Vagina (tissue), 2 donors: ENCODE measurements at regions not wholly inside any gene's neighbourhood (a gene's known extent, or its start where the extent isn't known, plus 50 kb on each side); places are given as distances from the start of the nearest gene placed in this dataset.

Experiments used
- DNase-seq, 2 donors: peaks; one replicate each; pipeline ENCODE4 v3.0.0-alpha.2; 2017; ENCODE audit errors: extremely low spot score in 2 of 2
- H3K27ac ChIP-seq: fragments of 200-600 bp; sonication (generic); one replicate; pipeline ENCODE4 v1.5.1; 2019
- H3K27me3 ChIP-seq: fragments of 200-600 bp; sonication (generic); one replicate; pipeline ENCODE4 v1.5.1; 2019
- H3K36me3 ChIP-seq, 2 donors: fragments of 200-600 bp; sonication (generic); one replicate each; pipeline ENCODE4 v1.5.1; 2017 to 2019
- H3K4me1 ChIP-seq: fragments of 200-600 bp; sonication (generic); one replicate; pipeline ENCODE4 v1.5.1; 2019
- H3K4me3 ChIP-seq, 2 donors: fragments of 200-600 bp; sonication (generic); 1 replicate in 1 of 2; 2 replicates in 1 of 2; pipeline ENCODE4 v1.5.1; 2016 to 2019
- H3K9me3 ChIP-seq: fragments of 200-600 bp; sonication (generic); one replicate; pipeline ENCODE4 v1.5.1; 2019
- POLR2A ChIP-seq, 2 donors: fragments of 450-650 bp; IDR thresholded peaks; one replicate each; pipeline ENCODE4 v1.6.1; 2017; ENCODE audit warnings: antibody characterized with exemption in 2 of 2, mild to moderate bottlenecking in 2 of 2, moderate library complexity in 2 of 2
- POLR2AphosphoS5 ChIP-seq, 2 donors: sonication (generic); formaldehyde crosslinking; IDR thresholded peaks; one replicate each; pipeline ENCODE4 v1.9.0; 2017; ENCODE audit warnings: antibody characterized with exemption in 2 of 2, mild to moderate bottlenecking in 2 of 2, low read depth in 1 of 2; ENCODE audit not compliant: insufficient read depth in 1 of 2
- intact Hi-C: fragments of 100-400 bp; cut with DNase I; formaldehyde crosslinking; loops from one replicate; pipeline ENCODE4 v1.15.1; 2023
- TF ChIP-seq, protein P1 (sequence below), 3 experiments: fragments of 450-650 bp in 2 of 3; fragments of 200-600 bp in 1 of 3; sonication (generic) in 1 of 3; IDR thresholded peaks; one replicate each; pipeline ENCODE4 v1.5.1; 2017 to 2019; ENCODE audit warnings: antibody characterized with exemption in 3 of 3, mild to moderate bottlenecking in 2 of 3, moderate library complexity in 2 of 3

DNA sequence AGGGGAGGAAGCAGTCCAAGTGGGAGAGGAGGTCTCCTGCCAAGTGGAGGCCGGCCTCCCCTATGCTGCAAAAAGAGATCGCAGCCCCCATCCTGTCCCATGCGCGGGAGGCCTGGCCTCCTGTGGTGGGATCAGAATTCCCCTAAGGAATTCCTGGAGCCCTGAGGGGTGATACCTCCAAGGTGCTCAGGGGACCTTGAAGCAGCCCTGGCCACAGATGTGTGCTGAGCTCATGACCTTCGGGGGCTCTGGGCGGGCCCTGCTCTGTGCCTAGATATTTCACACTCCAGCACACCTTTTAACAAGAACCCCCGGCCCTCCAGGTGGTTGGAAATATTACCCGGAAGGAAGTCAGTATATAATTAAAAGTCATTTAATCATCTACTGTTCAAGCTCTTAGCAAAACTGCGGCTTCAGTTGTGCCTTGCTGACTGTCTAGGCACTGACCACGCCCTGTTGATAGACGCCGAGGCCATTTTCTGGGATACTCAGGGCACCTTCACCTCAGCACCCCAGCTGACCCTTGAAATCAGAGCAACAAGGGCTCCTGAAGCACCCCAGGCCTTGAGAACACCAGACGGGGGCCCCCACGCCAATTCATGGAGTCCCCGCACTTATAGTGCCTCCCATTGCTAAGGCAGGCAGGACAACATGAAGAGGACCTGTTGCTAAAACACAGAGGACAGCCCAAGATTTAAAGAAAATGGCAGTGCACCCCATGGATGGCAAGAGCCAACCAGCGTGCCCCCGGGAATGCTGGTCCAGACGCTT, 119.1 kb downstream of the NDUFA10 start:
- peak; percentile 67 to 75 for DNase-seq
- TF ChIP-seq POLR2AphosphoS5 (IDR thresholded peaks at IDR 0.05; ENCODE audit: insufficient read depth in 1 of 2, low read depth in 1 of 2) (no peak), POLR2A (IDR thresholded peaks at IDR 0.05) (no peak)
- TF ChIP-seq, protein P1, sequence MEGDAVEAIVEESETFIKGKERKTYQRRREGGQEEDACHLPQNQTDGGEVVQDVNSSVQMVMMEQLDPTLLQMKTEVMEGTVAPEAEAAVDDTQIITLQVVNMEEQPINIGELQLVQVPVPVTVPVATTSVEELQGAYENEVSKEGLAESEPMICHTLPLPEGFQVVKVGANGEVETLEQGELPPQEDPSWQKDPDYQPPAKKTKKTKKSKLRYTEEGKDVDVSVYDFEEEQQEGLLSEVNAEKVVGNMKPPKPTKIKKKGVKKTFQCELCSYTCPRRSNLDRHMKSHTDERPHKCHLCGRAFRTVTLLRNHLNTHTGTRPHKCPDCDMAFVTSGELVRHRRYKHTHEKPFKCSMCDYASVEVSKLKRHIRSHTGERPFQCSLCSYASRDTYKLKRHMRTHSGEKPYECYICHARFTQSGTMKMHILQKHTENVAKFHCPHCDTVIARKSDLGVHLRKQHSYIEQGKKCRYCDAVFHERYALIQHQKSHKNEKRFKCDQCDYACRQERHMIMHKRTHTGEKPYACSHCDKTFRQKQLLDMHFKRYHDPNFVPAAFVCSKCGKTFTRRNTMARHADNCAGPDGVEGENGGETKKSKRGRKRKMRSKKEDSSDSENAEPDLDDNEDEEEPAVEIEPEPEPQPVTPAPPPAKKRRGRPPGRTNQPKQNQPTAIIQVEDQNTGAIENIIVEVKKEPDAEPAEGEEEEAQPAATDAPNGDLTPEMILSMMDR (IDR thresholded peaks at IDR 0.05), result no peak
- H3K9me3 ChIP-seq, result no peaks in the 10 kb centered on the region
- no peaks in the 10 kb centered on the region for H3K27me3 ChIP-seq
- intact Hi-C loops, result no loop called here
- peaks cover 3% of the 10 kb centered on the region for H3K4me1 ChIP-seq
- H3K36me3 ChIP-seq, result no peaks in the 10 kb centered on the region
- H3K4me3 ChIP-seq, result no peak overlapping the region
- no peak overlapping the region for H3K27ac ChIP-seq

DNA sequence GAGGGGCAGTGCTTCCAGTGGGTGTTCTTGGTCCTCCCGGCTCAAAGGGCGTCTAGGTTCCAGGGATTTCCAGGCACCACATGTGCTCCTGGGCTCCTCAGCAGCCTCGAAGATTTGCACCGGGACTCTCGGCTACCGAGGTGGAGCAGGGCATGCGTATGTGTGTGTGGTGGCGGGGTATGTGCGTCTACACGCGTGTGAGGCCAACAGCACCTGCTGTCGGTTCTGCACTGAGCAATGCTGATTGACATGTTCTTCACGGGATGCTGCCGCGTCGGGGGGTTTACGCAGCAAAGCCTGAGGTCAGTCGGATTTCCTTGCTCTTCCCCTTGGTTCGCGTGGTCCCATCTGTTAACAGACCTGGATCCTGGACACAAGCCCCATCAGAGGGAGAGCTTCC, 119.8 kb downstream of the NDUFA10 start:
- DNase-seq, result peak; percentile 42 to 58
- intact Hi-C loops, result no loop called here

DNA sequence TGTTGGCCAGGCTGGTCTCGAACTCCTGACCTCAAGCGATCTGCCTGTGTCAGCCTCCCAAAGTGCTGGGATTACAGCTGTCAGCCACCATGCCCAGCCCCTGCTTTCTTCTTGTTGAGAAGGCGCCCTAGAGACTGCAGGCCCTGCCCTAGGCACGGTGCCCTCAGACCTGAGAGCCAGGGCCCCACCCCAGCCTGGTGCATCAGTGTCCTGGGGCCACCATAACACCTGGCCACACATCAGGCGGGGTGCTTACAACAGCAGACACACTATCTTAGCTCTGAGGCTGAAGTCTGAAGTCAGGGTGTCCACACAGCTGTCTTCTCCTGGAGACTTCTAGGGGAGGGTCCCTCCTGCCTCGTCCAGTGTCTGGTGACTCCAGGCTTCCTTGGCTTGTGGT, 120.6 kb downstream of the NDUFA10 start:
- H3K27me3 ChIP-seq, result no peaks in the 10 kb centered on the region
- H3K9me3 ChIP-seq, result no peaks in the 10 kb centered on the region
- intact Hi-C loops, result no loop called here
- no peak for TF ChIP-seq POLR2AphosphoS5 (IDR thresholded peaks at IDR 0.05; ENCODE audit: insufficient read depth in 1 of 2, low read depth in 1 of 2)
- TF ChIP-seq POLR2A (IDR thresholded peaks at IDR 0.05), result no peak
- TF ChIP-seq, protein P1 (IDR thresholded peaks at IDR 0.05), result no peak
- no peak overlapping the region for H3K4me3 ChIP-seq
- H3K36me3 ChIP-seq, result no peaks in the 10 kb centered on the region
- peak; percentile 56 to 77 for DNase-seq
- H3K4me1 ChIP-seq, result no peaks in the 10 kb centered on the region
- H3K27ac ChIP-seq, result no peak overlapping the region

More for the DNA sequence above, 119.8 kb downstream of the NDUFA10 start:
- Histone ChIP-seq H3K36me3 (no peaks in the 10 kb centered on the region), H3K4me1 (no peaks in the 10 kb centered on the region), H3K27ac (no peak overlapping the region), H3K4me3 (no peak overlapping the region), H3K9me3 (no peaks in the 10 kb centered on the region), H3K27me3 (no peaks in the 10 kb centered on the region)
- TF ChIP-seq, protein P1 (IDR thresholded peaks at IDR 0.05), result no peak
- no peak for TF ChIP-seq POLR2A (IDR thresholded peaks at IDR 0.05)
- no peak for TF ChIP-seq POLR2AphosphoS5 (IDR thresholded peaks at IDR 0.05; ENCODE audit: insufficient read depth in 1 of 2, low read depth in 1 of 2)

DNA sequence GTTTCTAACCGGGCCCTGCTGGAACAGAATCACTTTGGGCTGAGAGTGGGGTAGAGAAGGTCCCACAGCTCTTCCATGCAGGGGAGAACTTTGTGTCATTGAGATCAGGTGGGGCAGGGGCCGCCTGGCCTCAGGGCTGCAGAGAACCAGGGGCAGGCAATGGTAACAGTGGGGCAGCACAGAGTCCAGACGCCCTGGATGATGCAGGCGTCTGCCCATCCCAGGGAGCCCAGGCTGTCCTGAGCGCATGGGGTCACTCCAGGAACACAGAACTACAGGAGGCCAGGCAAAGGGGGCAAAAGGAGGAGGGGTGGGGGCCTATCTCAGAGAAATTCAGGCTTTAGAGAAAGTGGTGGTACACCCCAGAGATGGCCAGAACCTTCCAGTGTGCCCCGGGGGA, 121.3 kb downstream of the NDUFA10 start:
- Histone ChIP-seq H3K9me3 (no peaks in the 10 kb centered on the region), H3K36me3 (no peaks in the 10 kb centered on the region), H3K4me1 (no peaks in the 10 kb centered on the region), H3K4me3 (no peak overlapping the region), H3K27ac (no peak overlapping the region), H3K27me3 (no peaks in the 10 kb centered on the region)
- TF ChIP-seq, protein P1 (IDR thresholded peaks at IDR 0.05), result no peak
- TF ChIP-seq POLR2AphosphoS5 (IDR thresholded peaks at IDR 0.05; ENCODE audit: insufficient read depth in 1 of 2, low read depth in 1 of 2) (no peak), POLR2A (IDR thresholded peaks at IDR 0.05) (no peak)
- peak; percentile 62 to 64 for DNase-seq
- intact Hi-C loops, result no loop called here

DNA sequence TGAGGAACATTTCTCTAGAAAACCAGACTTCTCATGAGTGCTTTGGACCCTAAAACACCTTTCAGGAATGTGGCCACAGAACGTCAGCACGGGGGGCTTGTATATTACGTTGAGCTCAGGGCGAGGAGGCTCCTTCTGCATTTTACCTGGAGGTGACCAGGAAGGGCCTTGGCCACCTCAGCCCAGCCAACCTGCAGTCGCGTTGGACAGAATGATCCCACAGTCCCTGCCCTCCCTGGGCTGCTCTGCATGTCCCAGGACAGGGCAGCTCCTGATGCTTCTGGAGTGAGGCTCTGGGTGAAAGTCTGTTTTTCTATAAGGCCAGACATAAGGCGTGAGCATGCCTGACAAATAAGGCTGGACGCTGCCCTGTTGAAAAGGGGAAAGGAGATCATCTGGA, 121.9 kb downstream of the NDUFA10 start:
- no peaks in the 10 kb centered on the region for H3K36me3 ChIP-seq
- DNase-seq, result peak in 1 of 2 donors; percentile 56
- H3K9me3 ChIP-seq, result no peaks in the 10 kb centered on the region
- TF ChIP-seq POLR2A (IDR thresholded peaks at IDR 0.05) (no peak), POLR2AphosphoS5 (IDR thresholded peaks at IDR 0.05; ENCODE audit: insufficient read depth in 1 of 2, low read depth in 1 of 2) (no peak)
- TF ChIP-seq, protein P1 (IDR thresholded peaks at IDR 0.05), result no peak
- H3K4me1 ChIP-seq, result no peaks in the 10 kb centered on the region
- H3K27ac ChIP-seq, result no peak overlapping the region
- H3K4me3 ChIP-seq, result no peak overlapping the region
- intact Hi-C loops, result no loop called here
- H3K27me3 ChIP-seq, result no peaks in the 10 kb centered on the region
